ENCODE measurements at regions not wholly inside any gene's neighbourhood (a gene's known extent, or its start where the extent isn't known, plus 50 kb on each side); places are given as distances from the start of the nearest gene placed in this dataset.

DNA sequence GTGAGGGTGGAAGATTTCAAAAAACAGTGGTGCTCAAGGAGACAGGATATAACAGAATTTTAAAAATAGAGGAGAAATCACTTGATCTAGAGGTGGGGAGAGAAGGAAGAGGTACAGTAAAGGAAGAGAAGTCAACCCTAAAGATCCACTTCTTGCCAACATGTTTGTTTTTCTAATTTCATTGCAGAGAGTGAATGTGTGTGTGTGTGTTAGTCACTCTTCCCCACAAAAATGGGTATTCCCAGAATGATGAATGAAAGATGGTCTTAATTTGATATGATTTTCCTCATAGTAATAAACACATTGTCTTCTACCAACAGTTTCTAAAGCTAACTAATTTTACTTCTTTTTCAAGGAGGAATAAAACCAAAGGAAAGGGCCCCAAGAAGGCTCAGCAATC, 74.2 kb upstream of the NGF start:
- H3K4me2 ChIP-seq (ENCODE audit: low read length) = no peak overlapping the region
- TF ChIP-seq, protein P1, sequence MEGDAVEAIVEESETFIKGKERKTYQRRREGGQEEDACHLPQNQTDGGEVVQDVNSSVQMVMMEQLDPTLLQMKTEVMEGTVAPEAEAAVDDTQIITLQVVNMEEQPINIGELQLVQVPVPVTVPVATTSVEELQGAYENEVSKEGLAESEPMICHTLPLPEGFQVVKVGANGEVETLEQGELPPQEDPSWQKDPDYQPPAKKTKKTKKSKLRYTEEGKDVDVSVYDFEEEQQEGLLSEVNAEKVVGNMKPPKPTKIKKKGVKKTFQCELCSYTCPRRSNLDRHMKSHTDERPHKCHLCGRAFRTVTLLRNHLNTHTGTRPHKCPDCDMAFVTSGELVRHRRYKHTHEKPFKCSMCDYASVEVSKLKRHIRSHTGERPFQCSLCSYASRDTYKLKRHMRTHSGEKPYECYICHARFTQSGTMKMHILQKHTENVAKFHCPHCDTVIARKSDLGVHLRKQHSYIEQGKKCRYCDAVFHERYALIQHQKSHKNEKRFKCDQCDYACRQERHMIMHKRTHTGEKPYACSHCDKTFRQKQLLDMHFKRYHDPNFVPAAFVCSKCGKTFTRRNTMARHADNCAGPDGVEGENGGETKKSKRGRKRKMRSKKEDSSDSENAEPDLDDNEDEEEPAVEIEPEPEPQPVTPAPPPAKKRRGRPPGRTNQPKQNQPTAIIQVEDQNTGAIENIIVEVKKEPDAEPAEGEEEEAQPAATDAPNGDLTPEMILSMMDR (IDR thresholded peaks at IDR 0.05) = no peak

DNA sequence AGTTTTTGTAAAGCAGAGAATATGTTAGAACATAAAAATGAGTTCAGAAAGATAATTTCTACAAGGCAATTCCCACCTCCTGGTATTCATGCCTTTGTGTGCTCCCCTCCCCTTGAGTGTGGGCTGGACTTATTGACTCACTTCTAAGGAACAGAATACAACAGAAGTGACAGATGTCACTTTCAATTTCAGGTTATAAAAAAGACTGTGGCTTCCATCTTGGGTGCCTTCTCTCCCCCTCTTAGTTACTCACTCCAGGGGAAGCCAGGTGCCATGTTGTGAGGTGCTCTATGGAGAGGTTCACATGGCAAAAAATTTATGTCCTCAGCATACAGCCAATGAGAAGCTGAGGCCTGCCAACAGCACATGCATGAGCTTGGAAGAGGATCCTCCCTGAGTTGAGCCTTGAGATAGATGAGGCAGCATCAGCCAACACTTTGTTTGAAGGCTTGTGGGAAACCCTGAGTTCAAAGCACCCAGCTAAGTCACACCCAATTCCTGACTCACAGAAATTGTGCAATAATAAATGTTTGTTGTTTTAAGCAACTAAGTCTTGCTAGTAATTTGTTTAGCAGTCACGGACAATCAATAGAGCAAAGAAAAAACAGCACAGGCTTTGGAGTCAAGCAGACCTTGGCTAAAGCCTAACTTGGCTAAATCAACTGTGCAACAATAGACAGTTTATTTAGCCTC, 73.5 kb upstream of the NGF start:
- no peak overlapping the region for H3K4me3 ChIP-seq (ENCODE audit: low read depth, low read length)
- H3K4me1 ChIP-seq = peaks cover 2% of the 10 kb centered on the region
- H3K36me3 ChIP-seq (ENCODE audit: control insufficient read depth, insufficient read depth, low read length) = no peaks in the 10 kb centered on the region
- H3K4me2 ChIP-seq (ENCODE audit: low read length) = no peak overlapping the region
- H3K27me3 ChIP-seq (ENCODE audit: control insufficient read depth, insufficient read depth, low read length) = no peaks in the 10 kb centered on the region
- H2AFZ ChIP-seq = no peak overlapping the region
- TF ChIP-seq, protein P1 (IDR thresholded peaks at IDR 0.05) = no peak
- H3K9ac ChIP-seq = no peak overlapping the region
- no peaks in the 10 kb centered on the region for H3K79me2 ChIP-seq
- no peaks in the 10 kb centered on the region for H3K9me3 ChIP-seq (ENCODE audit: control insufficient read depth, low read length)
- H3K27ac ChIP-seq = no peak overlapping the region

More for the DNA sequence above, 74.2 kb upstream of the NGF start:
- Histone ChIP-seq H3K4me3 (ENCODE audit: low read depth, low read length) (no peak overlapping the region), H3K9me3 (ENCODE audit: control insufficient read depth, low read length) (no peaks in the 10 kb centered on the region), H3K79me2 (no peaks in the 10 kb centered on the region), H3K4me1 (peaks cover 2% of the 10 kb centered on the region), H3K27ac (no peak overlapping the region), H3K9ac (no peak overlapping the region), H3K36me3 (ENCODE audit: control insufficient read depth, insufficient read depth, low read length) (no peaks in the 10 kb centered on the region), H3K27me3 (ENCODE audit: control insufficient read depth, insufficient read depth, low read length) (no peaks in the 10 kb centered on the region), H2AFZ (no peak overlapping the region)

DNA sequence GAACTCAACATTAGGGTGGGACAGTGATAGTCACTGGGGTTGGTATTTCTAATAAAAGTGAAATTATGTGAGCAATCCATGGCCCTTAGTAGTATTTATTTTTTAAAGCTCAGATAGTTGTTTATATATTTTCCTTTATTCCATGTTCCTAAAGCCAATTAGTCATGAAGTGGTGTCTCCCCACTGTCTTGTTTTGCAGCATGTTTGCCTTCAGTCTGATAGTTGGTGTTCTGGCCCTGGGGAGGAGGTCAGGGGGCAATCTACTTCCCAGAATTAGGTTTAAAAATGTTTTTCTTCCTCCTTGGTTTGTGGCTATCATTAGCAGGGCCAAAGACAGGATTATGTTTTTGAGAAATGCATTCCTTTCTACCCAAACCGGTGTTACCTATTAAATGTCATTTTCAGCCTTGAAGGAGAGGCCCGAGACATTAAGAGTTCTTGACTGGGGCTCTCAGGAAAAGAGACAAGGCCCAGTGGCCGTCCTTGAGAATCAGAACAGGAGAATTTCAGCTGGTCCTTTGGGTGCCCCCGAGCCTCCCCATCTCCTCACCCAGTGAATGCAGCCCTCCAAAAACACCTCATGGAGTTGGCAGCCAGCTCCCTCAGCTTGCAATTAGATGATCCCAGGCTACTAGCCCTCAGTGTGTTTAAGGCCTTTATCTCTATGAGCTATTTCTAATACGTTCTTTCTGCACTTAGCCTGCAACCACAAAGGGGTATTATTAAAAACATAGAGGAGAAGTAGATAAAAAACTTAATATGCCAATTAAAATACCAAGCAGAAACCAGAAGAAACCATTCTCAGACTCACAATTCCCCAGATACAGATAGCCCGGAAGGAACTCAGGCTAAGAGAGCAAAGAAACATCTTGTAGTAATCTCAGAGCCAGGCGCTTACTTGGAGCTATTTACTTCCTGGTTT, 71.3 kb upstream of the NGF start:
- Histone ChIP-seq H3K4me2 (ENCODE audit: low read length) (no peak overlapping the region), H3K79me2 (no peaks in the 10 kb centered on the region), H3K4me3 (ENCODE audit: low read depth, low read length) (no peak overlapping the region), H2AFZ (no peak overlapping the region), H3K27me3 (ENCODE audit: control insufficient read depth, insufficient read depth, low read length) (no peaks in the 10 kb centered on the region), H3K27ac (no peak overlapping the region), H3K4me1 (peaks cover 2% of the 10 kb centered on the region), H3K9ac (no peak overlapping the region), H3K36me3 (ENCODE audit: control insufficient read depth, insufficient read depth, low read length) (no peaks in the 10 kb centered on the region), H3K9me3 (ENCODE audit: control insufficient read depth, low read length) (no peaks in the 10 kb centered on the region)
- TF ChIP-seq, protein P1 (IDR thresholded peaks at IDR 0.05) = no peak

DNA sequence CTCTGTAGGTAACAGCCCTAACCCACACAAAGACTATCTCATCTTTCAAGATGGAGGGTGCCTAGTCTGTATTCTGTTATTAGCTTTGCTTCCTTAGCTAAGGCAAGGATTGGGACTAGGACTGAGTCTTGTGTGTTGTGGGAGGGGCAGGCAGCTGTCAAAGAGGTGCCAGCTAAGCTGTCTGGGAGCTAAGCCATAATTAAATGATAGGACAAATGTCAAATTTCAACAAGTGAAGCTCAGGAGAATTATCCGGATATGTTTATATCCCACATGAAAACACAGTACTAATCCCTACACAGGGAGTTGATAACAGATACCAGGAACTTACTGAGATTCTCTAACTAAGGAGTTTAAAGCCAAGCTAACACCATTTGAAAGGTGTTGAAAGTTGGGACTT, 70.5 kb upstream of the NGF start:
- Histone ChIP-seq H3K36me3 (ENCODE audit: control insufficient read depth, insufficient read depth, low read length) (no peaks in the 10 kb centered on the region), H3K4me1 (peaks cover 2% of the 10 kb centered on the region), H3K79me2 (no peaks in the 10 kb centered on the region), H3K27ac (no peak overlapping the region), H3K4me3 (ENCODE audit: low read depth, low read length) (no peak overlapping the region), H3K4me2 (ENCODE audit: low read length) (no peak overlapping the region), H3K9me3 (ENCODE audit: control insufficient read depth, low read length) (no peaks in the 10 kb centered on the region), H3K9ac (no peak overlapping the region), H2AFZ (no peak overlapping the region), H3K27me3 (ENCODE audit: control insufficient read depth, insufficient read depth, low read length) (no peaks in the 10 kb centered on the region)
- TF ChIP-seq, protein P1 (IDR thresholded peaks at IDR 0.05) = no peak

All from parathyroid adenoma (tissue), 2 donors.